ENCODE measurements at regions not wholly inside any gene's neighbourhood (a gene's known extent, or its start where the extent isn't known, plus 50 kb on each side); places are given as distances from the start of the nearest gene placed in this dataset.

DNA sequence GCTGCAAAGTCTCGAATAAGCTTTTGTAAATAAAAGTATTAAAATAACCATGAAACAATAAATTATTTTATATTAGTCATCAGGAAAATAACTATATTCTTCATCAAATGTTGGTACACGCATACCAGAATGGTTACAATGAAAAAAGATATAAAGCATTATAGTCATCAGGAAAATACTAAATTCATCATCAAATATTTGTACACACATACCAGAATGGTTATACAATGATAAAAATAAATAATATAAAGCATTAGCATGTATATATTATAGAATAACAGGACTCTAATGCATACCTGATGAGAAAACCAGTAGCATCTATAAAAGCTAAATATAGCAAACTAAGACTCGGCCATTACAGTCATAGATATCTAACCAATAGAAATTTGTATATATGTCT lies 202.9 kb downstream of the TRAM1L1 start:
- ChIA-PET CTCF (ENCODE audit: low intra/inter-chr PET ratio, low total read pairs) (no interaction called here), POLR2A (no interaction called here)
- TF ChIP-seq ZBTB4 (CRISPR knock-in tag; IDR thresholded peaks at IDR 0.05; ENCODE audit: borderline replicate concordance) (no peak), KAT8 (CRISPR knock-in tag; IDR thresholded peaks at IDR 0.05) (no peak), ZNF160 (CRISPR knock-in tag; IDR thresholded peaks at IDR 0.05) (no peak)
- TF ChIP-seq, protein P1, sequence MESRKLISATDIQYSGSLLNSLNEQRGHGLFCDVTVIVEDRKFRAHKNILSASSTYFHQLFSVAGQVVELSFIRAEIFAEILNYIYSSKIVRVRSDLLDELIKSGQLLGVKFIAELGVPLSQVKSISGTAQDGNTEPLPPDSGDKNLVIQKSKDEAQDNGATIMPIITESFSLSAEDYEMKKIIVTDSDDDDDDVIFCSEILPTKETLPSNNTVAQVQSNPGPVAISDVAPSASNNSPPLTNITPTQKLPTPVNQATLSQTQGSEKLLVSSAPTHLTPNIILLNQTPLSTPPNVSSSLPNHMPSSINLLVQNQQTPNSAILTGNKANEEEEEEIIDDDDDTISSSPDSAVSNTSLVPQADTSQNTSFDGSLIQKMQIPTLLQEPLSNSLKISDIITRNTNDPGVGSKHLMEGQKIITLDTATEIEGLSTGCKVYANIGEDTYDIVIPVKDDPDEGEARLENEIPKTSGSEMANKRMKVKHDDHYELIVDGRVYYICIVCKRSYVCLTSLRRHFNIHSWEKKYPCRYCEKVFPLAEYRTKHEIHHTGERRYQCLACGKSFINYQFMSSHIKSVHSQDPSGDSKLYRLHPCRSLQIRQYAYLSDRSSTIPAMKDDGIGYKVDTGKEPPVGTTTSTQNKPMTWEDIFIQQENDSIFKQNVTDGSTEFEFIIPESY (CRISPR knock-in tag; IDR thresholded peaks at IDR 0.05) = no peak
- TF ChIP-seq, protein P2, sequence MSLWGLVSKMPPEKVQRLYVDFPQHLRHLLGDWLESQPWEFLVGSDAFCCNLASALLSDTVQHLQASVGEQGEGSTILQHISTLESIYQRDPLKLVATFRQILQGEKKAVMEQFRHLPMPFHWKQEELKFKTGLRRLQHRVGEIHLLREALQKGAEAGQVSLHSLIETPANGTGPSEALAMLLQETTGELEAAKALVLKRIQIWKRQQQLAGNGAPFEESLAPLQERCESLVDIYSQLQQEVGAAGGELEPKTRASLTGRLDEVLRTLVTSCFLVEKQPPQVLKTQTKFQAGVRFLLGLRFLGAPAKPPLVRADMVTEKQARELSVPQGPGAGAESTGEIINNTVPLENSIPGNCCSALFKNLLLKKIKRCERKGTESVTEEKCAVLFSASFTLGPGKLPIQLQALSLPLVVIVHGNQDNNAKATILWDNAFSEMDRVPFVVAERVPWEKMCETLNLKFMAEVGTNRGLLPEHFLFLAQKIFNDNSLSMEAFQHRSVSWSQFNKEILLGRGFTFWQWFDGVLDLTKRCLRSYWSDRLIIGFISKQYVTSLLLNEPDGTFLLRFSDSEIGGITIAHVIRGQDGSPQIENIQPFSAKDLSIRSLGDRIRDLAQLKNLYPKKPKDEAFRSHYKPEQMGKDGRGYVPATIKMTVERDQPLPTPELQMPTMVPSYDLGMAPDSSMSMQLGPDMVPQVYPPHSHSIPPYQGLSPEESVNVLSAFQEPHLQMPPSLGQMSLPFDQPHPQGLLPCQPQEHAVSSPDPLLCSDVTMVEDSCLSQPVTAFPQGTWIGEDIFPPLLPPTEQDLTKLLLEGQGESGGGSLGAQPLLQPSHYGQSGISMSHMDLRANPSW (CRISPR knock-in tag; IDR thresholded peaks at IDR 0.05; ENCODE audit: borderline replicate concordance) = no peak
- ATAC-seq (no peak), FAIRE-seq (no peak), DNase-seq (ENCODE audit: low spot score) (no peak)
- Histone ChIP-seq H3K4me3 (replicated peaks in 1 of 3; ENCODE audit: insufficient read depth in 1 of 3, low read depth in 2 of 3, low read length in 3 of 3) (no peak overlapping the region), H3K9me3 (ENCODE audit: low read length) (no peaks in the 10 kb centered on the region), H2AFZ (ENCODE audit: low read length) (no peak overlapping the region), H3K27me3 (ENCODE audit: control insufficient read depth in 1 of 2, insufficient read depth in 2 of 2, low read length in 2 of 2) (no peaks in the 10 kb centered on the region), H3K4me2 (ENCODE audit: low read depth, low read length) (no peak overlapping the region), H3K9ac (ENCODE audit: insufficient read depth, low read depth, low read length) (no peak overlapping the region), H4K20me1 (ENCODE audit: insufficient read depth, low read length) (no peaks in the 10 kb centered on the region), H3K79me2 (ENCODE audit: insufficient read depth, low read length) (no peaks in the 10 kb centered on the region), H3K4me1 (ENCODE audit: insufficient read depth, low read length) (no peaks in the 10 kb centered on the region), H3K27ac (ENCODE audit: extremely low read length, insufficient read depth, low read length) (no peak overlapping the region), H3K36me3 (replicated peaks in 1 of 2; ENCODE audit: control insufficient read depth in 1 of 2, insufficient read depth in 2 of 2, low read length in 2 of 2) (no peaks in the 10 kb centered on the region)
- intact Hi-C loops (cut with micrococcal nuclease; ENCODE audit: unreplicated experiment) = no loop called here
- no TSS peak for BruUV-seq (replicated peaks)
- WGBS (ENCODE audit: low lambda C conversion rate) = 1% methylated on average over 3 of the region's 3 CpGs
- in situ Hi-C loops (cut with HindIII; ENCODE audit: extremely low pct_ligation_motif_present, low pct_unique_long_range_greater_than_20kb) = no loop called here

Data from HepG2 (cell line).